ENCODE measurements at regions not wholly inside any gene's neighbourhood (a gene's known extent, or its start where the extent isn't known, plus 50 kb on each side); places are given as distances from the start of the nearest gene placed in this dataset.

- no peak overlapping the region for H3K4me3 ChIP-seq (ENCODE audit: low read depth in 1 of 3, low read length in 3 of 3)
- no peaks in the 10 kb centered on the region for H3K27me3 ChIP-seq (ENCODE audit: control insufficient read depth in 4 of 4, insufficient read depth in 4 of 4, low read length in 3 of 4)
- no peak overlapping the region for H3K9ac ChIP-seq (ENCODE audit: low read depth in 1 of 2, low read length in 2 of 2)
- 96% methylated on average over 13 of the region's 13 CpGs for WGBS
- TF ChIP-seq SP1 (IDR thresholded peaks at IDR 0.05) = no peak
- TF ChIP-seq, protein P1, sequence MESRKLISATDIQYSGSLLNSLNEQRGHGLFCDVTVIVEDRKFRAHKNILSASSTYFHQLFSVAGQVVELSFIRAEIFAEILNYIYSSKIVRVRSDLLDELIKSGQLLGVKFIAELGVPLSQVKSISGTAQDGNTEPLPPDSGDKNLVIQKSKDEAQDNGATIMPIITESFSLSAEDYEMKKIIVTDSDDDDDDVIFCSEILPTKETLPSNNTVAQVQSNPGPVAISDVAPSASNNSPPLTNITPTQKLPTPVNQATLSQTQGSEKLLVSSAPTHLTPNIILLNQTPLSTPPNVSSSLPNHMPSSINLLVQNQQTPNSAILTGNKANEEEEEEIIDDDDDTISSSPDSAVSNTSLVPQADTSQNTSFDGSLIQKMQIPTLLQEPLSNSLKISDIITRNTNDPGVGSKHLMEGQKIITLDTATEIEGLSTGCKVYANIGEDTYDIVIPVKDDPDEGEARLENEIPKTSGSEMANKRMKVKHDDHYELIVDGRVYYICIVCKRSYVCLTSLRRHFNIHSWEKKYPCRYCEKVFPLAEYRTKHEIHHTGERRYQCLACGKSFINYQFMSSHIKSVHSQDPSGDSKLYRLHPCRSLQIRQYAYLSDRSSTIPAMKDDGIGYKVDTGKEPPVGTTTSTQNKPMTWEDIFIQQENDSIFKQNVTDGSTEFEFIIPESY (IDR thresholded peaks at IDR 0.05) = no peak
- TF ChIP-seq JUND (IDR thresholded peaks at IDR 0.05) = no peak
- TF ChIP-seq FOXA2 (IDR thresholded peaks at IDR 0.05) = no peak
- TF ChIP-seq, protein P2, sequence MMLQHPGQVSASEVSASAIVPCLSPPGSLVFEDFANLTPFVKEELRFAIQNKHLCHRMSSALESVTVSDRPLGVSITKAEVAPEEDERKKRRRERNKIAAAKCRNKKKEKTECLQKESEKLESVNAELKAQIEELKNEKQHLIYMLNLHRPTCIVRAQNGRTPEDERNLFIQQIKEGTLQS (IDR thresholded peaks at IDR 0.05) = no peak
- TF ChIP-seq RAD21 (IDR thresholded peaks at IDR 0.05) = no peak
- TF ChIP-seq TAF1 (conservative IDR thresholded peaks at IDR 0.05) = no peak
- TF ChIP-seq, protein P3, sequence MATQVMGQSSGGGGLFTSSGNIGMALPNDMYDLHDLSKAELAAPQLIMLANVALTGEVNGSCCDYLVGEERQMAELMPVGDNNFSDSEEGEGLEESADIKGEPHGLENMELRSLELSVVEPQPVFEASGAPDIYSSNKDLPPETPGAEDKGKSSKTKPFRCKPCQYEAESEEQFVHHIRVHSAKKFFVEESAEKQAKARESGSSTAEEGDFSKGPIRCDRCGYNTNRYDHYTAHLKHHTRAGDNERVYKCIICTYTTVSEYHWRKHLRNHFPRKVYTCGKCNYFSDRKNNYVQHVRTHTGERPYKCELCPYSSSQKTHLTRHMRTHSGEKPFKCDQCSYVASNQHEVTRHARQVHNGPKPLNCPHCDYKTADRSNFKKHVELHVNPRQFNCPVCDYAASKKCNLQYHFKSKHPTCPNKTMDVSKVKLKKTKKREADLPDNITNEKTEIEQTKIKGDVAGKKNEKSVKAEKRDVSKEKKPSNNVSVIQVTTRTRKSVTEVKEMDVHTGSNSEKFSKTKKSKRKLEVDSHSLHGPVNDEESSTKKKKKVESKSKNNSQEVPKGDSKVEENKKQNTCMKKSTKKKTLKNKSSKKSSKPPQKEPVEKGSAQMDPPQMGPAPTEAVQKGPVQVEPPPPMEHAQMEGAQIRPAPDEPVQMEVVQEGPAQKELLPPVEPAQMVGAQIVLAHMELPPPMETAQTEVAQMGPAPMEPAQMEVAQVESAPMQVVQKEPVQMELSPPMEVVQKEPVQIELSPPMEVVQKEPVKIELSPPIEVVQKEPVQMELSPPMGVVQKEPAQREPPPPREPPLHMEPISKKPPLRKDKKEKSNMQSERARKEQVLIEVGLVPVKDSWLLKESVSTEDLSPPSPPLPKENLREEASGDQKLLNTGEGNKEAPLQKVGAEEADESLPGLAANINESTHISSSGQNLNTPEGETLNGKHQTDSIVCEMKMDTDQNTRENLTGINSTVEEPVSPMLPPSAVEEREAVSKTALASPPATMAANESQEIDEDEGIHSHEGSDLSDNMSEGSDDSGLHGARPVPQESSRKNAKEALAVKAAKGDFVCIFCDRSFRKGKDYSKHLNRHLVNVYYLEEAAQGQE (IDR thresholded peaks at IDR 0.05) = no peak
- TF ChIP-seq HNF4A (conservative IDR thresholded peaks at IDR 0.05) = no peak
- no peak for TF ChIP-seq RXRA (IDR thresholded peaks at IDR 0.05)
- no peak for TF ChIP-seq HNF4G (IDR thresholded peaks at IDR 0.05)
- TF ChIP-seq FOXA1 (IDR thresholded peaks at IDR 0.05) = no peak
- TF ChIP-seq, protein P4, sequence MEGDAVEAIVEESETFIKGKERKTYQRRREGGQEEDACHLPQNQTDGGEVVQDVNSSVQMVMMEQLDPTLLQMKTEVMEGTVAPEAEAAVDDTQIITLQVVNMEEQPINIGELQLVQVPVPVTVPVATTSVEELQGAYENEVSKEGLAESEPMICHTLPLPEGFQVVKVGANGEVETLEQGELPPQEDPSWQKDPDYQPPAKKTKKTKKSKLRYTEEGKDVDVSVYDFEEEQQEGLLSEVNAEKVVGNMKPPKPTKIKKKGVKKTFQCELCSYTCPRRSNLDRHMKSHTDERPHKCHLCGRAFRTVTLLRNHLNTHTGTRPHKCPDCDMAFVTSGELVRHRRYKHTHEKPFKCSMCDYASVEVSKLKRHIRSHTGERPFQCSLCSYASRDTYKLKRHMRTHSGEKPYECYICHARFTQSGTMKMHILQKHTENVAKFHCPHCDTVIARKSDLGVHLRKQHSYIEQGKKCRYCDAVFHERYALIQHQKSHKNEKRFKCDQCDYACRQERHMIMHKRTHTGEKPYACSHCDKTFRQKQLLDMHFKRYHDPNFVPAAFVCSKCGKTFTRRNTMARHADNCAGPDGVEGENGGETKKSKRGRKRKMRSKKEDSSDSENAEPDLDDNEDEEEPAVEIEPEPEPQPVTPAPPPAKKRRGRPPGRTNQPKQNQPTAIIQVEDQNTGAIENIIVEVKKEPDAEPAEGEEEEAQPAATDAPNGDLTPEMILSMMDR (IDR thresholded peaks at IDR 0.05; ENCODE audit: low read depth, low read length, missing input control) = no peak
- no peak for TF ChIP-seq YY1 (IDR thresholded peaks at IDR 0.05)
- no peak for TF ChIP-seq GABPA (IDR thresholded peaks at IDR 0.05 in 1 of 2, conservative IDR thresholded peaks at IDR 0.05 in 1 of 2)
- TF ChIP-seq, protein P5, sequence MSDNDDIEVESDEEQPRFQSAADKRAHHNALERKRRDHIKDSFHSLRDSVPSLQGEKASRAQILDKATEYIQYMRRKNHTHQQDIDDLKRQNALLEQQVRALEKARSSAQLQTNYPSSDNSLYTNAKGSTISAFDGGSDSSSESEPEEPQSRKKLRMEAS (IDR thresholded peaks at IDR 0.05) = no peak
- no peaks in the 10 kb centered on the region for H3K36me3 ChIP-seq (ENCODE audit: control insufficient read depth in 4 of 4, insufficient read depth in 3 of 4, low read depth in 1 of 4, low read length in 3 of 4)
- H3K9me3 ChIP-seq (ENCODE audit: control insufficient read depth in 4 of 4, low read length in 3 of 4) = peaks cover 0 to 3% (median 1%) of the 10 kb centered on the region in 4 donors
- no peak for DNase-seq (ENCODE audit: low spot score)
- no peaks in the 10 kb centered on the region for H3K4me1 ChIP-seq (ENCODE audit: control insufficient read depth in 4 of 4, insufficient read depth in 4 of 4, low read length in 3 of 4)
- H3K27ac ChIP-seq (ENCODE audit: low read depth in 1 of 2, low read length in 2 of 2) = no peak overlapping the region
Measured at GRCh38 chr12:30320561-30320960, 375.1 kb downstream of the IPO8 start.
